NB4 (cell line): ENCODE measurements at regions not wholly inside any gene's neighbourhood (a gene's known extent, or its start where the extent isn't known, plus 50 kb on each side); places are given as distances from the start of the nearest gene placed in this dataset.

Experiments
- POLR2A ChIP-seq: IDR thresholded peaks from 2 replicates; pipeline ENCODE4 v1.6.1; 2011; ENCODE audit warnings: mild to moderate bottlenecking; ENCODE audit not compliant: insufficient read length; ENCODE audit errors: extremely low read depth
- TF ChIP-seq, protein P1 (sequence below): IDR thresholded peaks from one replicate; pipeline ENCODE4 v1.5.1; 2012; ENCODE audit warnings: low read depth, low read length
- TF ChIP-seq, protein P2 (sequence below): IDR thresholded peaks from 2 replicates; pipeline ENCODE4 v1.6.1; 2011; ENCODE audit warnings: low read depth, low read length

GRCh38 chr5:14028938-14029584 is 84.6 kb upstream of the DNAH5 start:
- TF ChIP-seq, protein P1, sequence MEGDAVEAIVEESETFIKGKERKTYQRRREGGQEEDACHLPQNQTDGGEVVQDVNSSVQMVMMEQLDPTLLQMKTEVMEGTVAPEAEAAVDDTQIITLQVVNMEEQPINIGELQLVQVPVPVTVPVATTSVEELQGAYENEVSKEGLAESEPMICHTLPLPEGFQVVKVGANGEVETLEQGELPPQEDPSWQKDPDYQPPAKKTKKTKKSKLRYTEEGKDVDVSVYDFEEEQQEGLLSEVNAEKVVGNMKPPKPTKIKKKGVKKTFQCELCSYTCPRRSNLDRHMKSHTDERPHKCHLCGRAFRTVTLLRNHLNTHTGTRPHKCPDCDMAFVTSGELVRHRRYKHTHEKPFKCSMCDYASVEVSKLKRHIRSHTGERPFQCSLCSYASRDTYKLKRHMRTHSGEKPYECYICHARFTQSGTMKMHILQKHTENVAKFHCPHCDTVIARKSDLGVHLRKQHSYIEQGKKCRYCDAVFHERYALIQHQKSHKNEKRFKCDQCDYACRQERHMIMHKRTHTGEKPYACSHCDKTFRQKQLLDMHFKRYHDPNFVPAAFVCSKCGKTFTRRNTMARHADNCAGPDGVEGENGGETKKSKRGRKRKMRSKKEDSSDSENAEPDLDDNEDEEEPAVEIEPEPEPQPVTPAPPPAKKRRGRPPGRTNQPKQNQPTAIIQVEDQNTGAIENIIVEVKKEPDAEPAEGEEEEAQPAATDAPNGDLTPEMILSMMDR, result no peak
- TF ChIP-seq POLR2A, result no peak
- TF ChIP-seq, protein P2, sequence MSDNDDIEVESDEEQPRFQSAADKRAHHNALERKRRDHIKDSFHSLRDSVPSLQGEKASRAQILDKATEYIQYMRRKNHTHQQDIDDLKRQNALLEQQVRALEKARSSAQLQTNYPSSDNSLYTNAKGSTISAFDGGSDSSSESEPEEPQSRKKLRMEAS, result no peak
